HG02840 (cell line): ENCODE measurements at regions not wholly inside any gene's neighbourhood (a gene's known extent, or its start where the extent isn't known, plus 50 kb on each side); places are given as distances from the start of the nearest gene placed in this dataset.
"Not testable (repeated sequence)": the region's sequence is repeated elsewhere in the genome, so short reads cannot be mapped to it uniquely, and the experiment has no call there.

ENCODE experiments used
- ATAC-seq: cut with Tn5 transposase; IDR thresholded peaks from one replicate; pipeline ENCODE4 v1.9.1; 2021; ENCODE audit warnings: mild to moderate bottlenecking, moderate library complexity, moderate number of reproducible peaks; ENCODE audit not compliant: unreplicated experiment, low FRiP score

GRCh38 chr6:27176523-27177484 is 70.7 kb upstream of the PRSS16 start:
- ATAC-seq = peak; percentile 42

GRCh38 chr6:27177485-27178406 is 69.8 kb upstream of the PRSS16 start:
- ATAC-seq = peak; percentile 57

- no peak for ATAC-seq
Measured at GRCh38 chr6:27178407-27178730, 69.1 kb upstream of the PRSS16 start.

GRCh38 chr6:27178860-27179259 is 68.6 kb upstream of the PRSS16 start:
- ATAC-seq = no peak

- ATAC-seq = no peak
Measured at GRCh38 chr6:27183060-27183832, 64.3 kb upstream of the PRSS16 start.

- ATAC-seq = no peak
Measured at GRCh38 chr6:27187231-27188060, 60.1 kb upstream of the PRSS16 start.

- ATAC-seq = peak; percentile 77
Measured at GRCh38 chr6:27188061-27188884, 59.2 kb upstream of the PRSS16 start.

- ATAC-seq = peak; percentile 74
Measured at GRCh38 chr6:27188885-27189418, 58.5 kb upstream of the PRSS16 start.

GRCh38 chr6:27190126-27190525 is 57.4 kb upstream of the PRSS16 start:
- no peak for ATAC-seq

- ATAC-seq = not testable (repeated sequence)
Measured at GRCh38 chr6:27194453-27194852, 53.0 kb upstream of the PRSS16 start.

GRCh38 chr6:27195547-27195946 is 52.0 kb upstream of the PRSS16 start:
- ATAC-seq = not testable (repeated sequence)
